Suppressor macrophage (primary cell): ENCODE measurements at regions not wholly inside any gene's neighbourhood (a gene's known extent, or its start where the extent isn't known, plus 50 kb on each side); places are given as distances from the start of the nearest gene placed in this dataset.
"Not testable (repeated sequence)": the region's sequence is repeated elsewhere in the genome, so short reads cannot be mapped to it uniquely, and the experiment has no call there.

Source experiments
- DNase-seq, 4 experiments: peaks; one replicate each; pipeline ENCODE4 v3.0.0-alpha.2; 2020 to 2022

DNA sequence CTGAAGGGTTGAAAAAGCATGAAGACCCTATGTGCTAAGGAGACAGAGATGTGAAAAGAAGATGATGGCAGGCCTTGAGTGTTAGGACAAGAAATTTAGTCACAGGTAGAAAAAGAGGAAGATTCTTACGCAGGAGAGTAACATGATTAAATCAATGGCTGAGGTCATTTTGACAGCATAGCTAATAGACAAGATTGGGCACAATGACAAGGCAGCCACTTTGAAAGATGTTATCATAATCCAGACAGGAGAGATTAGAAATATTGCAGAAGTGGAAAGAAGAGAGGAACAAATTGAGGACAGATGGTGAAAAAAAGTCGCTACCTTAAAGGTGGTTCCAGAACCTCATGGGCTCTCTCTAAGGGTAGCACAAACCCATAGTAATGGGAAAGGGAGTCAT lies 228.8 kb upstream of the DDHD1 start:
- no peak for DNase-seq

DNA sequence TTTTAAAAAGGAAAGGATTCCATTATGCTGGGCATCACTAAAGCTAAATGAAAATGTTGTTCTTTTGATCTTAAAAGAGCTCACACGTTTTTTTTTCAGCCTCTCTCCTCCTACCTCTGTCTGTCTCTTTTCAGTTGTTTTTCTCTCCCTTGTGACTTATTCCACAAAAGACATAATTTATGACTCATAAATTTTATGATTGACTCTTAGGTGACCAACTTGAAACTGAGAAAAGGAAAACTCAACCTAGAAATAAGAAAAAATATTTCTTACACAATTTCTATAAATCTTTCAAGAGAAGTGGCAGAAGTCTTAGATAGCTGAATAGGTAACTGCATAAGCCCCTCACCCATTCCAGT lies 227.7 kb upstream of the DDHD1 start:
- DNase-seq = no peak

DNA sequence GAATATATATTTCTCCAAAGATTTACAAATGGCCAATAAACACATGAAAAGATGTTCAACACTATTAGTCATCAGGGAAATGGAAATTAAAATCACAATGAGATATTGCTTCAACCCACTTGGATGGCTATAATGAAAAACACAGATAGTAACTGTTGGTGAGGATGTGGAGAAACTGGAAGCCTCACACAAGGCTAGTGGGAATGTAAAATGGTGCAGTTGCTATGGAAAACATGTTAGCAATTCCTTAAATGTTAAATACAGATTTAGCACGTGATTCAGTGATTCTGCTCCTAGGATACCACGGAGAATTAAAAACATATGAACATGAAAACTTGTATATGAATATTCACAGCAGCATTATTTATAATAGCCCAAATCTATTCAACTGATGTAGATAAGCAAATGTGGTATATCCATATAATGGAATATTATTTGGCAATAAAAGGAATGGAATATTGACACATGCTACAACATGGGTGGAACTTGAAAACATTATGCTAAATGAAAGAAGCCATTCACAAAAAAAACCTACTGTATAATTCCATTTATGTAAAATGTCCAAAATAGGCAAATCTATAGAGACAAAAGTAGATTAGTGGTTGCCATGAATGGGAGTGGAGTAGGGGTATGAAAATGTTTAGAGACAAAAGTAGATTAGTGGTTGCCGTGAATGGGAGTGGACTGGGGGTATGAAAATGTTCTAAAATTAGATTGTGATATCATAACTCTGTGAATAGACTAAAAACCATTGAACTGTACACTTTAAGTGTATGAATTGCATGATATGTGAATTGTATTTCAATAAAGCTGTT lies 227.1 kb upstream of the DDHD1 start:
- DNase-seq = no peak

DNA sequence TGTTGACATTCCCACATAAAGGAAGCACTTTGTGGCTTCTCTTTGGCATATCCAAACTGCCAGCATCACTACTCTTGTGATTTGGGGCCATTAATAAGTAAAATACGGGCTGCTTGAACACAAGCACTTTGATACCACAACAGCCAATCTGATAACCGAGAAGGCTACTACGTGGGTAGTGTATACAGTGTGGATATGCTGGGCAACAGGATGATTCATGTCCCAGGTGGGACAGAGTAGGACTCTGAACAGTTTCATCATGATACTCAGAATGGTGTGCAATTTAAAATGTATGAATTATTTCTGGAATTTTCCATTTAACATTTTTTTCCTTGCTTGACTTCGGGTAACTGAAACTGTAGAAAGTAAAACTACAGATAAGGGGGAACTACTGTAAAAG lies 225.0 kb upstream of the DDHD1 start:
- no peak for DNase-seq

DNA sequence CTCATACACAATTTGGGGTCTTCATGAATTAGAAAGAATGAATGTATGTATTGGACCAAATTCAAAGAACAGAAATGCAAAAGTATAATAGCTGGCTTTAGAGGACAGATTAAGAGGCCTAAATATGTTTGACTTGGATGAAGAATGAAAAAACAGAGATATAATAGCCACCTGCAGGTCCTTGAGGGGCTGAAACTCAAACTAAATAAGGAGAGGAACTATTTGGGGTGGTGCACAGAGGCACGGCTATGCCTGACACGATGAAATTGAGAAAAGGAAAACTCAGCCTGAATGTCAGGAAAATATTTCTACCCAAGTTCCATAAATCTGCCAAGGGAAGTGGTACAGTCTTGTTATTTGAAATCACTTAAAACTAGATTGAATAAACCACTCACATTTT lies 222.9 kb upstream of the DDHD1 start:
- no peak for DNase-seq

DNA sequence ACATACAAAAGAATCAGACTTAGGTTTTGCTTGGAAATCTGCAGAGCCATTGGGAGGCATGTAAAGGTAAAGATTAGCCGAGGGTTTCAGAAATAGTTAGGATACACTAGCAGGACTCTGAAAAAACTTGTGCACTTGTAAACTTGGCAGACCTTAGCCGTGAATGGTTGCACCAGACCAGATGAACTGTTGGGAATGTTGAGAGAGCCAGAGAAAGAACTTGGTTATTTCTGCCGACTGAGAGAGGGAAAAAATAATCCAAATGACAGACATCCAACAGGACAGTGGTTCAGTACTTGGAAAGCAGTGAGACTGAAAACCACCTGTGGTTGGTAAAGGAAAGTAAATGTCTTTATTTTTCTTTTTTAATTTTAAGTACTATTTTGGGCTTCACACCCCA lies 222.5 kb upstream of the DDHD1 start:
- DNase-seq = no peak

DNA sequence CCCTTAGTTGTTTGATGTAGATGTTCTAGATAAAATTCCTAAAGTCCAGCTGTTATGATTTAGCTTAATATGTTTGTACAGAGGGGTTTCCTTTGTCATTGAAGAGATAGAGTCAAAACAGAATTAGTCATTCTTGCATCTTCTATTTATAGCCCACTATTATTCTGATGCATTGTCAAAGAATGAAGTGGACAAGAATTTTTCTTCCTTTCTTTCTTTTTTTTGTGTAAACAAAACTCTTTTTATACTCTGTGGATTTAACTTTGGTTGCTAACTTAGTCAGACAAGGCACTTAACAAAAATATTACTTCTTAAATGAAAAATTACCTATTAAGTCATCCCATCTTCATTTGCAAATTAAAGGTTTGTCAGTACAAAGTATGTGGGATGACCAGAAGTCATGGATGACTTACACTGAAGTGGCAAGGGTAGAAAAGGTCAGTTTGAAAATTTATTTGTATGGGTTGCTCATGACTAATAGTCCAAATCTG lies 215.6 kb upstream of the DDHD1 start:
- no peak for DNase-seq

DNA sequence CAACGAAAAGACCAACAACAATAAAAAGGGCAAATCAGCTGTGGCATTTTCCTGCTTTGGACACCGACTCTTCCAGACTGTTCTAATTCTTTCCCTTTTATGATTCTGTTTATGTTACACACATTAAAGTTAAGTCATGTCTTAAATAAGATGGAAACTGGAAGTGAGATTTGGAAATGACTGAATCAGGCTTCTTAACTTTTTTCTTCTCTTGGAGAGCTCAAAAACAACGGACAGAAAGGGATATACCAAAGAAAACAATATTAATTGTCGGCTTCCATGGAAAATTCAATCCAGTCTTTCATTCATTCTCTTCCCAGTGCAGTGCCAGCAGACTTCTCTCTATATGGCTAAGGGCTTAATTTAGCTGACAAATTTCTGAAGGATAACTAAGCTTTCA lies 214.9 kb upstream of the DDHD1 start:
- no peak for DNase-seq

DNA sequence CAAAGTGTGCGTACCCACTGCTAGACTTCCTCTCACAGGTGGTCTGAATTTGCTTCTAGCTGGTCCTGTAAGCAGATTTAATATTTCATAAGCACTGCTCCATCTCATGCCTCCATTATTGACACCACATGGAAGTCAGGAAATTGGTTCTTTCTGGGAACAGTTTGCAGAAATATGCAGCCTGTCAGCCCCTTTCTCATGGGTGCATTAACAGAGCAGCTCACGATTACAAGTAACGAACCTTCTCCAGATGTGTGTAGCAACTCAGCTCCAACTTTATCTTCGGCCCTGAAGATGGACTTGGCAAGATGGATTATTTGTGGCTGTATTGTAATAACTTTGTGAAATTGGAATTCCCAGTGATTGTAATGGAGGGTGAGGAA lies 214.5 kb upstream of the DDHD1 start:
- no peak for DNase-seq

DNA sequence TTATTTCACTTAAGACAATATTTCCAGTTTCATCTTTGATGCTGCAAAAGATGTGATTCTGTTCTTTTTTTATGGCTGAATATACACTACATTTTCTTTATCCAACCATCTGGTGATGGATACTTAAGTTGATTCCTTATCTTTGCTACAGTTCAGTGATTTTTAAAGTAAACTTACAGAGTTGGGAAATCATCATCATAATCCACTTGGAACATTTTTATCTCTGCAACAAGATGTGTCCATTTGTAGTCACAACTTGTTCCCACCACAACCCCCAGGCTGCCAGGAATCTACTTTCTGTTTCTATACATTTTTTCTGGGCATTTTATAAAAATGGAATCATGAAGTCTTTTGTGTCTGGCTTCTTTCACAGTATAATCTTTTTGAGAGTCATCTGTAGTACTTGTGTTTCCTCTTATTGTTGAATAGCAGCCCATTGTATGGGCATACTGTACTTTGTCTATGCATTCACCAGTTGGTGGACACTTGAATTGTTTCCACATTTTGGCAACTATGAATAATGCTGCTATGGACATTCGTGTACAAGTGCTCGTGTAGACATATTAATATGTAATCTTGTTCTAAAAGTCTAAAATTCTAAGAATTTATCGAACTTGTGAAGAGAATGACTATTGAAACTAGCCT lies 212.5 kb upstream of the DDHD1 start:
- no peak for DNase-seq

DNA sequence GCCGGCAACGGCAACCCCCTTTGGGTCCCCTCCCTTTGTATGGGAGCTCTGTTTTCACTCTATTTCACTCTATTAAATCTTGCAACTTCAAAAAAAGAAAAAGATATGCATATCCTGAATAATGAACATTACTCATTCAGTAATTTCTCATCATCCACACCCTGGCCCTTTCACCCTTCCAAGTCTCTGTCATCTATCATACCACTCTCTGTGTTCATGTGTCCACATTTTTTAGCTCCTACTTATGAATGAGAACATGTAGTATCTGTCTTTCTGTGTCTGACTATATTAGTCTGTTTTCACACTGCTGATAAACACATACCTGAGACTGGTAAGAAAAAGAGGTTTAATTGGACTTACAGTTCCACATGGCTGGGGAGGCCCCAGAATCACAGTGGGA lies 209.8 kb upstream of the DDHD1 start:
- not testable (repeated sequence) for DNase-seq

DNA sequence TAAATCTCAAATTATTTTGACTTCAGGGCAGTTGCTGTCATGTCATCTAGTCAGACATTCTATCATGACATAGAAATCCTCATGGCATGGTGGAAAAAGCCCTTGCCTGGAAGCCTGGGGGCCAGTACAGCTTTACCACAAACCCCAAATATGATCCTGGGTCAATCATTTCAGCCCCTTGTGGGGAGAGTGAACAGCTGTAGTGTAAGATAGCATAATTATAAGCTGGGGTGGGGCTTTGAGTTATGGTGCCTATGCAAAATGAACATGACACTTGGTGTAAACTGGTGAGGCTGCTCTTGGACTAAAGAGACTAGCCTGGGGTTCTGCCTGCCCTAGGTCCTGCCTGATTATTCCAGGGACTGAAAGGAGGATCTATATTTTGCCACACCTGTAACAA lies 207.7 kb upstream of the DDHD1 start:
- DNase-seq = no peak

DNA sequence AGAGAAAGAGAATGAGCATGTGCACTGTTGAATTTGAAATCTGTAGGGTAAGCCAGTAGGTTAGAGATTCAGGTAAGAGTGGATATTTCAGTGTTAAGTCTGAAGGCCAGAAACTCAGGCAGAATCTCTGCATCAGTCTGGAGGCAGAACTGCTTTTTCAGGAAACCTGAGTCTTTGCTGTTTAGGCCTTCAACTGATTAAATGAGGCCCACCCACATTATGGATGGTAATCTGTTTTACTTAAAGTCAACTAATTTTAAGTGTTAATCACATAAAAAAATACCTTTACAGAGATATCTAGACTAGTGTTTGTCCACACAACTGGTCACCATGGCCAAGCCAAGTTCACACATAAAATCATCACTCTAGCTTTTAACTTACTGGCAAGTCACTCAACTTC lies 205.0 kb upstream of the DDHD1 start:
- no peak for DNase-seq

DNA sequence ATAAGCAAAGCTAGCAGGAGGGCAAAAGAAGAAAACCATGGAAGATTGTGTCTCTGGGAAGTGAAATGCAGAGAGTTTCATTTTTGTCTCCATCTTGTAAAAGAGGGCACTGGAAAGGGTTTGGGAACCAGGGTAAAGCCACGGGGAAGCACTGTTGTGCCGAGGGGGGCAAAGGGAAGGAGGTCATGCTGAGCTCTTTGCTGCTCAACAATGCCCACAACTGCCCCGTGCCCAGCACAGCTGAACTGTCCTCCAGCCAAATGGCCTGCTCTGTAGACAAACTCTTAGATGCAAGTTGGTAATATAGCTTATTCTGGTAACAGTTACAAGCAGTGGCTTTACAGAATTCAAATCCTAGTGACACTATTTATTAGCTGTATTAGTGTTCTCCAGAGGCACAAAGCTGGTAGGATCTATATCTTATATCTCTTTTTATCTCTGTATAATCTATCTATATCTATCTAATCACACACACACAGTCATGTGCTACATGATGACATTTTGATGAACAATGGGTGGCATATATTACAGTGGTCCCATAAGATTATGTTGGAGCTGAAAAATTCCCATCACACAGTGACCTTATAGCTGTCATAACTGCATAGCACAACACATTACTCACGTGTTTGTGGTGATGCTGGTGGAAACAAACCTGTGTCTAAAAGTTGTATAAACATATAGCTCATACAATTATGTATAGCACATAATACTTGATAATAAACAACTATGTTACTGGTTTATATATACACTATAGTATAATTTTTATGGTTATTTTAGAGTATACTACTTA lies 203.4 kb upstream of the DDHD1 start:
- DNase-seq = no peak

DNA sequence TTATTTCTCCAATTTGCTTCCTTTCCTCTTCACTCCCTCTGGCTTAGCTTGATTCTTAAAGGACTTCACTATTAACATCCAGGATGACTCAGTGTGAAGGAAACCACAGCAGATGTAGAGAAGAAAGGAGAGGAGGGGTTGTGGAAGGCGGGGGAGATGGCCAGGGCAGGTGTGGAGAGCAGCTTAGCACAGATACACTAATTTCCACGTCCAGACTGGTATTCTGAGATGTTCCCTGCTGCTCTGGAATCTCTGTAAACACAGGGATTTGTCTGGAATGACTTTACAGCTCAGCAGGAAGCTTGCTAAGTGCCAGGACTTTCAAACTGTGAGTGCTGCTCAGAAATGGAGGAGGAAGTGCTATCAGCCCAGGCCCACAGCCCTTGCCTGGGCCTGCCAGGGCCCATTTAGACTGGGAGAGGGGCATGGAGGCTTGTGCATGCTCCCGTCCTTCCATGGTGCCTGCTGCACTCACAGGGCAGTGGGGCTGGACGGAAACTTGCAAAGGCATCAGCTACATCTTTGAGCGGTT lies 202.5 kb upstream of the DDHD1 start:
- DNase-seq = no peak

DNA sequence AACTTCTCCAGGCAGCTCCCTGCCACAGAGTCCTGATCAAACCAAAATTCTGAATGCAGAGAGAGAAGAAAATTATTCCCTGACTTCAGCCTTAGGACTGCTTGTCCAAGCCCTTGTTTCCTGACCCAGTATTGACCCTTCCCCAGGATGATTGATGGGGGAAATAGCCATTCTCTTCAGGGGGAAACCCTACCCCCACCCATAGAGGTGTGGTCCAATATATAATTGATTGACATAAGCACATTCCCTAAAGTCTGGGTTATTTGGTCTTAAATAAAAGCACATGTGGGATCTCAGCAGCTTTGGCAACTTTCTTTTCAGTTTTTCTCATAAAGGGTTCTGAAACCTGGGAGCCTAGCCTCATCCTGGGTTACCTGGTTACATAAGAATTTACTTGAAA lies 201.2 kb upstream of the DDHD1 start:
- DNase-seq = no peak

DNA sequence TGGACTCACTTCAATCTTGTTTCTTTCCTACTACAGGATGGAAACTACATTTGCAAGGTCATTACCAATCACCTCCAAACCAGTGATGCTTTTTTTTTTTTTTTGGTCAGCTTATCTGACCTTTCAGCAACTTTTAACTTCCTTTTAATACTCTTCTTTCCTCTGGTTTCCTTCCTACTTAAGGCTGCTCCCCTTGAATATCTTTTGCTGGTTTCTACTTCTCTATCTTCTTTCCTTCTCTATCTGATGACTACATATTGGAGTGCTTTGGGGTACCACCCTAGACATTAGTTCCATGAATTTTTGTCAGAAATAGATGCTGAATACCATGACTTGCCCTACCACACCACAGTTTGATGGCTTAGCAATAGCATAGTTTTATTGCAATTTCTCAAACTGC lies 197.7 kb upstream of the DDHD1 start:
- no peak for DNase-seq

DNA sequence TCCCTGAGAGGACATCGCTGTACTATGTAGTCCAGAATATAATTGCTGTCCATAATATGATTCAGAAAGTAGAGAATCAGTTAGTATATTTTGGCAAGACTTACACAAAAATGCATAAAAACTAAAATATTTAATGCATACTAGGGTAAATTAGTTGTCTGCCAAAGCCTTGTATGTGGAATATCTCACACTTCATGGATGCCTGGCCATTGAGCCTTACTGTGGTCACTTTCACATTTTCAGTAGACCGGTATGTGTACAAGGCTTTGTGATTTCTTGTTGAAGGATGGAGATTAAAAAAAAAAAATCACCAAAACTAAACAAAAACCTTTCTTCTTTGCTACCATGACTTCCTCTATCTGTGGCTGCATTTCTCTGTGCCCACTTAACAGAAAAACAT lies 197.3 kb upstream of the DDHD1 start:
- no peak for DNase-seq

DNA sequence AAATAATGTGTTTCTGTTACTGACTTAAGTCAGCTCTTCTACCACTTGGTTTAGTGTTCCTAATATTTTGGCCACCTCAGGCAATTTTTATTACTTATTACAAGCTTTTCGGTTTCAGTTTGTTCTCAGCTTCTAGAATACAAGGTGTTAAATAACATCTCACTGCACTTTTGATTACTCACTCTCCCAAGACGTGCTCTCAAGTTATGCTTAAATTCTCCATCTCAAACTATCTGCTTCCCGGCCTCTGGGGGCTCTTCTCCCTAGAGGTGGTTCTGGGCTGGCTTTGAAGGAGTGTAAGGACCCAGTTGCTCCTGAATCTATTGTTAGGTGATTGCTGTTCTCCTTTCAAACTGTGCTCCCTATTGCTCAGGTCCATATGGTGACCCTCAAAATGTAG lies 193.9 kb upstream of the DDHD1 start:
- no peak for DNase-seq

DNA sequence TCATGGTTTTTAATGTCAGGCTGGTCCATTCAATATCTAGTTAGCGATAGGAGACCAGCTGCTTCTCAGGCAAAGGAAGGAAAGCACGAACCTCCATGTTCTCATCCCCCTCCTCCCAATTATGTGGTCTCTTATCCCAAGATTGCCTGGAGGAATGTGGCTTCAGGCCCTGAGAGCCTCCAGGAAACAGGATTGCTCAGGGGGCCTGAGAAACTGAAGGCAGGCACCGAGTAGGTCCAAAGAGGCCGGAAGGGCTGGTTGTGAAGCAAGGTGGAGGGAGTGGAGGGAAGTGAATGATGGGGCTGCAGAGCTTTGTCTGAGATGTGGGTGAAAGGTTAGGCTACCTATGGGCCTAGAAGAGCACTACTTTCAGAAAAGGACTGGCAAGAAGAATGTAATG lies 188.2 kb upstream of the DDHD1 start:
- no peak for DNase-seq

DNA sequence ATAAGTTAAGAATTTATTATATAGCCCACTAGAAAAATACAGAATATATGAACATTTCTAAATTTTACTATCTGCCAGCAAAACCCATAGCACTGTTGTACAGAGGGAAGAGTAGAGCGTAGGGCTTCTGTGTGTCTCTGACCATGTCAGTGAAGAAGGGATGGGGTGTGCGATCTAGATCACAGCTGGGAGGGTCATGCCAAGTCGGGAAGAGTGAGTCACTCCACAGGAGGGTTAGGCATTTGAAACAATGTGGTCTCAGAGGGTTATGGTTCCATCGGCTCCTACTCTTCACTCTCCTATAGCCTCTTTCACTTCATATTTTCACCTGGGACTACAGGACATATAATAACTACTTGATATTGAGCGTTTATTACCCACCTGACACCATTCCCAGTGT lies 185.1 kb upstream of the DDHD1 start:
- DNase-seq = no peak

DNA sequence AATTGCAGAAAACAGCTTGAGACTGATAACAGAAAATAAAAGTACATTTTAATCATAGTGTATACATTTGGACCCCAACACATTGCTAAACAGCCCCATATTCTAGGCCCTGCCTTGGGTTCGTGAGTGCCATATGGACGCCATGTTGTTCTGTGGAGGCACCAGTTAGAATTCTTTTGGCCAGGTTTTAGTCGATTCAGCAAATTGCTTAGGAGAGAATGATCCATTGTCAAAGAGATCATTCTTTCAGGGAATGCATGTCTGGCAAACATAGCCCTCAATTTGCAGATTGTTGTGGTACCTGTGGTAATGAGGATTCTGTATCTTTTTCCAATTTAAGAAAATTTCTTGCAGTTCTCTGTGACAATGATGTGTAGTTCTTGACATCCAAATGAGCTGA lies 183.6 kb upstream of the DDHD1 start:
- no peak for DNase-seq

DNA sequence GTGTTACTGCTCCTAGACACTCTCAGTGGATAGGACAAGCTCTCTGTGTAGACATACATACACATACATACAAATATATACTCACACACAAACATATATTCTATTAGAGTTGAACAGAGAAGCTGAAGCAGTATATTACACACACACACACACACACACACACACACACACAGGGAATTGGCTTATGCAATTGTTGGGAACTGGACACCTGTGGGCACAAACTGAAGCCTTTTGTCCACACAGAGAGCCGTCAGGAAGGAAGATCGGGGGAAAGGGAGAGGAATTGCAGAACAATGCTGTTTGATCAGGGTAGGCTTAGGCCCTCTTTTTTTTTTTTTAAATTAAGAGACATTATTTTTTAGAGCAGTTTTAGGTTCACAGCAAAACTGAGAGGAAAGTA lies 180.7 kb upstream of the DDHD1 start:
- DNase-seq = no peak

DNA sequence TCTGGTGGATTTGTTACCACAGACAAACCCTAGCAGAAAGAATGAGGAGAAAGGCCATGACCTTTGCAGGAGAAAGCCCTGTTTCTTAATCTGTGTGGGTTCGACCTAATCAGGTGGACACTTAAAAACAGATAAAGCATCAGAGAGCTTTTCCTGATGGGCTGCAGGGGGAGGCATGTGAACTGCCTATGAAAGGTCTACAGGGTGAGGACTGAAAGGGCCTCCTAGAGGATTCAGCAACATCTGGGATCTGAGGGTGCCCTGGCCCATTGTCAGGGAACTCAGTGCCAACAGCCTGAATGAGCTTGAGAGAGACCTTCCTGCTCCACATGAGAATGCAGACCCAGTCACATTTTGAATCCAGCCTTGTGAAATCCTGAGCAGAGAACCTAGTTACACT lies 178.8 kb upstream of the DDHD1 start:
- DNase-seq = no peak
